ENCODE measurements at regions not wholly inside any gene's neighbourhood (a gene's known extent, or its start where the extent isn't known, plus 50 kb on each side); places are given as distances from the start of the nearest gene placed in this dataset.
"Not testable (repeated sequence)": the region's sequence is repeated elsewhere in the genome, so short reads cannot be mapped to it uniquely, and the experiment has no call there.

DNA sequence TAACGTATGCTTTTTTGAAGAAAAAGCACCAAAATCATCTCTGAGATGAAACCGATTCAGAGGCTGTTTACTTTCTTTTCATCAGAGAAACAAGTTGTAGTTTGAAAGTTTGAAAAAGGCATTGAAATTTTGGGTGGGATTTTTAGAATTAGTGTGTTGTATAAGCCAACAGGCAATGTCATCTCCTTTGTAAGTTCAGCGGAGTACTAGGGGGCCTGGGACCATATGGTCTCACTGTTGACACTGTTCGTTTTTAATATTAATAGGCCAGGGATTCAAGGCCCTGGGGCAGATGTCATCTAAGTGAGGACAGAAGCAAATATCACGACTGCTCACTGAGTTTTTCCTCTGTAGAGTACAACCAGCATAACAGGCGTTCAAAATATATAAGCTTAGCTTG is 256.2 kb upstream of the RARB start:
- DNase-seq, result no peak

- DNase-seq, result no peak
Observed at GRCh38 chr3:25173606-25174005, 254.5 kb upstream of the RARB start.

GRCh38 chr3:25174251-25174650 is 253.8 kb upstream of the RARB start:
- DNase-seq, result no peak

- no peak for DNase-seq
Observed at GRCh38 chr3:25177041-25177440, 251.0 kb upstream of the RARB start.

DNA sequence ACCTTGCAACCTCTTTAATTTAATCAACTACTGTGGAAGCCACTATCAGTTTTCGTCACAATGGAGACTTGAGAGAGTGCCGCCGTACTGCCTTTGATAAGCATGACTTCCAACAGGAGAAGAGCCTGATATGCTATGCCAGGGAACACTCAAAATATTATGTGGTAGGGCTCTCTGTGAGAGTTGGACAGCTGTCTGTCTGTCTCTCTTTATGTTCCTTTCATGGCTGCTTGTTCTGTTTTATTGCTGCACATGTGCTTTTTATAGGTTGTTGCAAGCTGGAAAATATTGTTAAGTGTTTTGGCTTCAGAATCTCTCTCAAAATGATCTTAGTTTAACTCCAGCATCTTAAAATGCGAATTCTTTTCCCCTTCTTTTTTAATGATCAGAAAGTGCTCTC is 249.4 kb upstream of the RARB start:
- no peak for DNase-seq

DNA sequence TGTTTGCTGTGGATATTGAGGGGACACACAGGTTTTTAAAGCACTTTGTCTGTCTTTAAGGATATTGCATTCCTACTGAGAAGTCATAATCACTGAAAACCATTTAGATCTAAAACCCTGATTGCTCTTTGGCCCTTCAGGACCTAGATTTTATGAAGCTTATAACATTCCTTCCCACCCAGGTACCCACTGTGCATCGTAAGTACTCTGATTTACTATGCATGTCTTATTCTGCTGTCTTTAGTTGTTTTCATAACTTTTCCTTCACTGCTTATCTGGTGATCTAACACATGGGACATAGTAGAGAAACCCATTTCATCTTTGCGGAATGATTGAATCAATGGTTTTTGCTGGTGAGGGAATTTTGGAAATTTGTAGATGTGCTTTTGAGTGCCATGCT is 247.0 kb upstream of the RARB start:
- no peak for DNase-seq

DNA sequence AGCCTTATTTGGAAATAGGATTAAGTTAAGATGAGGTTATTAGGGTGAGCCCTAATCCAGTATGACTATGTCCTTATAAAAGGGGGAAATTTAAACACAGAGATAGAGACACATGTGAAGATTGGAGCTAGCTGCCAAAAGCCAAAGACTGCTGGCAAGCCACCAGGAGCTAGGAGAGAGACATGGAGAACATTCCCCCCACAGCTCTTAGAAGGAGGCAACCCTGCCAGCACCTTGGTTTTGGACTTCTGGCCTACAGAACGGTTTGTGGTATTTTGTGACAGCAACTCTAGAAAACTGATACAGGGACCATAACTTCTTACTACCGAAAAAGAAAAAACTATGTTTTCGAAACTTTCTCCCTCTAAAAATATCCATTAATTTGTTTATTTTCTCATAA is 245.3 kb upstream of the RARB start:
- no peak for DNase-seq

DNA sequence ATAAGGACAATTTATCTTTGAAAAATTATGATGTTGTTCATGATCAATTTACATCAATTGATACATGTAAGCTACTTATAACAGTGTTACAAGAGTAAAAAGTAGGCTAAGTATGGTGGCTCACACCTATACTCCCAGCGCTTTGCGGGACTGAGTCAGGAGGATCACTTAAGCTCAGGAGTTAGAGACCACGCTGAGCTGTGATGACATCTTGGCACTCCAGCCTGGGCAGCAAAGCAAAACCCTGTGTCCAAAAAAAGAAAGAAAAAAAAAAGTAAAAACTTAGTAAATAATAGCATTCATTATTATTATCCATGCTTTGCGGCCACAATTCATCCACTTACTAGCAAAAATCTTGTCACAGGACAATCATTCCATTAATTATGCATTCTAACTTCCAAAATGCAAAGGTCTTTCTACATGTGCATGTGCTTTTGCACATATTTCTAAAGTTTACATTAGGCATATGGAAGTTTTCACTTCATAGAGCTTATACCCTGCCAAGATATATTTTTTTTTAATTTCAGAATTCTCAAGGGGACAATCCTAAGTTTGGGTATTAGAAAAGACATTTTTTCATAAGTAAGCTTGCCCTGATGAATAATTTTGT is 243.3 kb upstream of the RARB start:
- DNase-seq, result no peak

DNA sequence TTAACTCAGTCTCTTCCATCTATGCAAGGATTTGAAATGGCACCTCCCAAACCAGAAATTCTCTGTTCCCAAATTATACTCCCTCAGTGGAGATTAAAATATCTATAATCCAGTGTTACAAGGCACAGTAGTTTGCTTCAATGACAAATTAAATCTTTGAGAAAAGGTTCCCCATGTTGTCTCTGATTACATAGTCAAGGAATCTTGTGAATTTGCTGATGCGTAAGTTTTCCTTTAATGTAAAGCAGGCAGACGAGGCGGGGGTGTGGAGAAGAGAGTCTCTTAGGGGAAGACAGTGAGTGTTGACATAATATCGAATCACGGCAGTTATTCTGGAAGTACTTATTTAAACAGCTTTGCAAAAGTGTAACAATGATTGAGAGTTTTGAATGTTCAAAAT is 236.4 kb upstream of the RARB start:
- no peak for DNase-seq

DNA sequence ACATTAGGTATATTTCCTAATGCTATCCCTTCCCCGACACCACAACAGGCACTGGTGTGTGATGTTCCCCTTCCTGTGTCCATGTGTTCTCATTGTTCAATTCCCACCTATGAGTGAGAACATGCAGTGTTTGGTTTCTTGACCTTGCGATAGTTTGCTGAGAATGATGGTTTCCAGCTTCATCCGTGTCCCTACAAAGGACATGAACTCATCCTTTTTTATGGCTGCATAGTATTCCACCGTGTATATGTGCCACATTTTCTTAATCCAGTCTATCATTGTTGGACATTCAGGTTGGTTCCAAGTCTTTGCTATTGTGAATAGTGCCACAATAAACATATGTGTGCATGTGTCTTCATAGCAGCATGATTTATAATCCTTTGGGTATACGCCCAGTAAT is 228.5 kb upstream of the RARB start:
- not testable (repeated sequence) for DNase-seq

DNA sequence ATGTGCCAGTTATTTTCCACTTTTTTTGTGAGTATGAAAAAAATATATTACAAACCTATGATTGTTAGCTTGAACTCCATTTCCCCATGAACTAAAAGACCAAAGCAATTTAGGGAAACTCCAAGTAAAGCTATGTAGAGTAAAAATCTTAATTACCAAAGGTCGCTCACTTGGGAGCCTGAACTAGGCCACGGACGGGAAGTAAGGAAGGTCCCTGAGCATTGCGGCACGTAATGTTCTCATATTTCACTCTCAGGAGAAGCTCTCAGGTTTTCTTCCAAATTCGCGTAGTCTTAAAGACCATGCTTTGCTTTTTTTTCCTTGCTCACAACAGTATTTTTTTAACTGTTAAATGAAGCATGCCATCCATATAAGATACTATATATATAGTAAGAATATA is 215.3 kb upstream of the RARB start:
- no peak for DNase-seq

GRCh38 chr3:25214034-25214433 is 214.0 kb upstream of the RARB start:
- no peak for DNase-seq

DNA sequence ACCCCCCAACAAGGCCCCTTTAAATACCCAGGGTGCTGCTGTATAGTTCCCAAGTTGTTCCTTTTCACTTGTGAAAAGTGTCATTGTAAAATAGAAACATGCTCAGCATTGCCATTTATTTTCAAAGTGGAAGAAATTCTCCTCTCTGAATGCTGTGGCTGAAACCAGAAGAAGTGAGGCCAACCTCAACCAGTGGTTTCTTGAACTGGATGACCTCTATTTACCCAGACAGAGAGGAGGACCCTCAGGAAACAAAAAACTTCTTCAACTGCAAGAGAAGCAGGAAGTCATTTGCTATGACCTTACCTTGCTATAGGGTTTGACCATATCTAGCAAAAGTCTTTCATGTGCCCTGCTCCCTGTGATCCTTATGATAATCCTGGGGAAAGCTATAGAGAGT is 209.7 kb upstream of the RARB start:
- no peak for DNase-seq

GRCh38 chr3:25226747-25227146 is 201.3 kb upstream of the RARB start:
- no peak for DNase-seq

DNA sequence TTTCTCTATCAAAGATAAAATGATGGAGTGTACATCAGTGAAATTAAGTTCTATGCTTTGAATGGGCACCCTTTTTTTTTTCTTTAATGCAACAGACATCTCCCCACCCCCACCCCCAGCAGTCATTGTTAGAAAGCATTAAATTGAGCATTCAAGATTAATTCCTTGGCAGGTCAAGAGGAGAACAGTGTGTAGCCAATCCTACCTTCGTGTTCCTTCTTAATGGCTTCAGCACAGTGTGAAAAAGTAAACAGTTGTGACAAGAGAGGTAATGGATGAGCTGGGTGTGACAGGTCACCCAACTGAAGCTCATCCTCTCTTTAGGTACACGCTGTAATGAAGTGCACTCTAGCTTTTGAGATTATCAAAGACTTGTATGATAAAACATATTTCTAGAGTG is 198.5 kb upstream of the RARB start:
- DNase-seq, result no peak

DNA sequence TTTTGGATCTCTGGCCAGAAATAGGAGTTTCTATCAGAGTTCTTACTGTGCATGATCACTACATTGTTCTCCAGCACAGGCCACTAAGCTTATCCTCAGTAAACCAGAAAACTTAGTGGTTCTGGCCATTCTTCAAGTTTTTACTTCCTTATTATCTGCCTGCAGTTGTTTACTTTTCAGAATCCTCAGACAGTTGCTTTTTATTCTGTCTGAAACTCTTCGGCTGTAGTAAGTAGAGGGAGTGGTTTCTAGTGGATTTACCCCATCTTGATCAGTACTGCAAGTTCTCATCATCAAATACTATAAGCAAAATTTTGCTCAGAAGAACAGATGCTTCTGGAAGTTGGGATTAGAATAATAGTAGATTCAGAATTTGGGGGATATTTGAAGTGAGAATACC is 193.0 kb upstream of the RARB start:
- no peak for DNase-seq

DNA sequence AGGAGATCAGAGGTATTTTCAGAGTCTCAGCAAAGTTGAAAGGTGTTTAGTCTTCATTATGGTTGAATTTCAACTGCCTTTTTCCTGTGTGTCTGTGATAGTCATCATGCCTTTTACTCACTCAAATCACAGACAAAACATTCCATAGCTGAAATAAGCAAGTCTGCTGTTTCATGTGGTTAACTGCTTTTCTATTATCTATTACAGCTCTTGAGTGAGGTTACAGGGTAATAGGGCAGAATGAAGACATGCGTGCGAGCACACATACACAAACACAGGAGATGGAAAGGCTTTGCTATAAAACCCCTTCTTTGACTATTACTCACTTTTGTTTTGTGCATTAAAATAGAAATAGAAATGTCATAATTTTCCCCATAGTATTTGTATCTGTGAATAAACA is 192.6 kb upstream of the RARB start:
- no peak for DNase-seq

DNA sequence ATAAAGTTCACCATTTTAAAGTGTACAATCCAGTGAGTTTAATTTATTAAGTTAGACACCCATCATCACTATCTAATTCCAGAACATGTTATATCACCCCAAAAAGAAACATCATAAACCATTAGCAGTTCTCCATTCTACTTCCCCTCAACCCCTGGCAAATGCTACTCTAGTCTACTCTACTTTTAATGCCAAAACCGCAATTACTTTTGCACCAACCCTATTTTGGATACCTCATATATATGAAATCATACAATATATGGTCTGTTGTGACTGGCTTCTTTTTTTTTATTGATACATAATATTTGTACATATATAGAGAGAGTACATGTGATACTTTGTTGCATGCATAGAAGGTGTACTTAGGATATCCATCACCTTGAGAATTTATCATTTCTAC is 190.5 kb upstream of the RARB start:
- DNase-seq, result no peak

- DNase-seq, result no peak
Observed at GRCh38 chr3:25239042-25239441, 189.0 kb upstream of the RARB start.

GRCh38 chr3:25246913-25247312 is 181.2 kb upstream of the RARB start:
- DNase-seq, result no peak

GRCh38 chr3:25252291-25252690 is 175.8 kb upstream of the RARB start:
- DNase-seq, result no peak

- no peak for DNase-seq
Observed at GRCh38 chr3:25257026-25257425, 171.0 kb upstream of the RARB start.

DNA sequence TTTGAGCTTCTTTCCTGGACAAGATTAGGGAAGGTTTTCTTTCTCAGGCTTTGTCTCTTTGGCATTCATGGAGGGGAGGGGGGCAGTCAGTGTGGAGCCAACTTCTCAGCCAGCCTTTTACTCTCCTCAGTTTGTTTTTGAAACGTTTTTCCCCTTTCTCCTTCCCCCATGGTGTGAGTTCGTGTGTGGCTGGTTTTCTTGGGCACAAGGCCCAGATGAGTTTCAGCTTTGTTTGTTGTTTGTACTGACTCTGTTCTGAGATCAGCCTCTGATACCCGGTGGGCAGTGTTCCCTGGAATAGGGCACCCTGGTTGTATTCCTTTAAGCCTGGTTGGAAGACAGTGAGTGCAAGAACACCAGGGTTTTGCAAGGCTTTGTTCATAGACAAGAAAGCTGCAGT is 168.2 kb upstream of the RARB start:
- no peak for DNase-seq

- DNase-seq, result no peak
Observed at GRCh38 chr3:25262322-25262721, 165.7 kb upstream of the RARB start.

DNA sequence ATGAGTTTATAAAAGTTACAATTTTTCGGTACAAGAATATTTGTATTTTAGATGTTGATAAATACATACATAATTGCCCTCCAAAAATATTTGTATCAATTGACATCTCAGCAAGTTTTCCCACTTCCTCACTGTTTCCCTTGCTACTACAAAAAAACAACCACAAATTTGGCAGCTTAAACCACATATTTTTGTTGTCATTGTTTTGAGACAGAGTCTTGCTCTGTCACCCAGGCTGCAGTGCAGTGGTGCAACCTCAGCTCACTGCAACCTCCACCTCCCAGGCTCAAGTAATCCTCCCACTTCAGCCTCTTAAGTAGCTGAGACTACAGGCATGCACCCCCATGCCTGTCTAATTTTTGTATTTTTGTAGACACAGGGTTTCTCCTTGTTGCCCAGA is 162.8 kb upstream of the RARB start:
- no peak for DNase-seq

- no peak for DNase-seq
Observed at GRCh38 chr3:25266677-25267076, 161.4 kb upstream of the RARB start.
